GM19238 (cell line): ENCODE measurements at regions not wholly inside any gene's neighbourhood (a gene's known extent, or its start where the extent isn't known, plus 50 kb on each side); places are given as distances from the start of the nearest gene placed in this dataset.
"Not testable (repeated sequence)": the region's sequence is repeated elsewhere in the genome, so short reads cannot be mapped to it uniquely, and the experiment has no call there.

Experiments
- DNase-seq: peaks from one replicate; pipeline ENCODE4 v3.0.0; 2011; ENCODE audit warnings: low spot score; ENCODE audit not compliant: insufficient read length

DNA sequence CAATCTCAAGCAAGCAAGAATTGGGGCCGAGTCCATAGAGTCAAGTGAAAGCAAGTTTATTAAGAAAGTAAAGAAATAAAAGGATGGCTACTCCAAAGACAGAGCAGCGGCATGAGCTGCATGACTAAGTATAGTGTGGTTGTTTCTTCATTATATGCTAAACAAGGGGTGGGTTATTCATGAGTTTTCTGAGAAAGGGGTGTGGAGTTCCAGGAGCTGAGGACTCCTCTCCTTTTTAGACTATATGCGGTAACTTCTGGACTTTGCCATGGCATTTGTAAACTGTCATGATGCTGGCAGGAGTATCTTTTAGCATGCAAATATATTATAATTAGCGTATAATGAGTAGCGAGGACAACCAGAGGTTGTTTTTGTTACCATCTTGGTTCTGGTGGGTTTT lies 819.9 kb downstream of the KCNJ2 start:
- DNase-seq: no peak

DNA sequence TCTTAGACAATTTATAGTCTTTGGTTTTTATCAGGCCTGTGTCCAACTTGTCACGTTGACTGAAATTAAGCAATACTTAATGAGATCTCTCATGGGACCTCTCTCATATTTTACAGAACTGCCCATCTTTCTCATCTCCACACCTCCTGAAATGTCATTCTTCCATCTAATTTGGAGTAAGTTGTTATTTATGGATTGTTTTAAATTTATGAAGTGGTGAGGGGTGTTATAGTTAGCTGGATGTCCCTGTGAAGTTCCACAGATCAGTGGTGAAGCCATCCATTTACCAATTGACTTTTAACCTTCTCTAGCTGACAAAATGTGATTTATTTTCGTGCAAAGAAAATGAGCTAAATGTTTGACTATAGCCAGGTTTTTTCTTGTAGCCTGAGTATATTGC lies 824.9 kb downstream of the KCNJ2 start:
- no peak for DNase-seq

DNA sequence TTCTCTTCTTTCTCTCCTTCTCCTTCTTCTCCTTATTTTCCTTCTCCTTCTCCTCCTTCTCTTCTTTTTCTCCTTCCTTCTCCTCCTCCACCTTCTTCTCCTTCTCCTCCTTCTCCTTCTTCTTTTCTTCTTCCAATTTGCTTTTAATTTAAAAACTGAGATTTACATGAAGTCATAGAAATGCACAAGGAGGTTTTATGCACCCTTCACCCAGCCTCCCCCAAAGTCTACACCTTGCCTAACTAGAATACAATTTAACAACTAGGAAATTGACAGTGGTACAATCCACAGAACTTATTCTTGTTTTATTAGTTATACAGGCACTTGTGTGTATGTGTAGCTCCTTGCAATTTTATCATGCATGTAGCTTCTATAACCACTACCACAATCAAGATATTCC lies 826.7 kb downstream of the KCNJ2 start:
- DNase-seq: no peak

DNA sequence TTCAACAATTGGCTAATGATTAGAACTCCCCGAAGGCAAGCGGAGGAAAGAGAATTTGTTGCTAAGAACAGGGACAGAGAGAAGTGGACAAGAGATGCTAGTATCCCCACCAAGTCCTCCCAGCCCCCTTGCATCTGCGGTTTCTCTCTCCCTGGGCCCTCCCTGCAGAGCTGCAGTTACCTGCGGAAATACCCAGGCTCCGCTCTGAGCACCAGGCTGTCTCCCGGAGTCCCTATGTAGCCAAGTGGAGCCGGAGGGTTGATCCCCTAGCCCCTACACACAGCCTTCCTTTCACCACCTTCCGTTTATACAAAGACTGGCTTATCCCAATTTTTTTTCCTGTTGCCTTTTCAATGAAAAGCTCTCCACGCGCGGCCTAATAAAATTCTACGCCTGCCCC lies 834.4 kb downstream of the KCNJ2 start:
- no peak for DNase-seq

DNA sequence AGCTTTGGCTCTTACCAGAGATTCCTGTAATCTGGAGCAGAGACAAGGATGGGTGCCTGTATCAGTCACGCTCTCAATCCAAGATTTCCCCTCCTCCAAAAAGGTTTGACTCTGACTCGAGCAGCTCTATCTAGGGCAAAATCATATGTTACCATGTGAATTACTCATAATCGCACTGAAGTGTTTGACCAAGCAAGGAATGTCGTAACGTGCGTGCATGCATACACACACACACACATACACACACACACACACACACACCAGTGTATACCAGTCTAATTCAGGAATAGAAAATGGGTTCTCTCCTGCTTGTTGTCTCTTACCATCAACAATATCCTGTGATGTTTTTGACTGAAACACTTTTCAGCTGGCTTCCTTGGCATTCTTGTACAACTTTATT lies 835.1 kb downstream of the KCNJ2 start:
- DNase-seq: no peak

DNA sequence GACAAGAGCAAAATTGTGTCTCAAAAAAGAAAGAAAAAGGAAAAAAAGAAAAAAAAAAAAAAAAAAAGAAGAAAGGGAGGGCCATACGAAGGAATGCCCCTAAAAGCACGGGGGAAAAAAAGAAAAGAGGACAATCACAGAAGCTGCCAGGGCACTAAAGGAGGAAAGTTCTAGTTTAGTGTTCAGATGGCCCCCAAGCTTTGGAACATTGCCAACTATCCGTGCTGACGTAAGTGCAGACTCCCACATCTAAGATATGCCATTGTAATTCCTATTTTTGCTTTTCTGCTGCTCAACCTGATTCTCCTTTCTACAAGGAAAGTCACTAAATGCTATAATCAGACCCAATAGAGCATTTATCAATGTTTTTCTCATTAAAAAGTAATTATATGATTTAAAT lies 842.1 kb downstream of the KCNJ2 start:
- DNase-seq: no peak

DNA sequence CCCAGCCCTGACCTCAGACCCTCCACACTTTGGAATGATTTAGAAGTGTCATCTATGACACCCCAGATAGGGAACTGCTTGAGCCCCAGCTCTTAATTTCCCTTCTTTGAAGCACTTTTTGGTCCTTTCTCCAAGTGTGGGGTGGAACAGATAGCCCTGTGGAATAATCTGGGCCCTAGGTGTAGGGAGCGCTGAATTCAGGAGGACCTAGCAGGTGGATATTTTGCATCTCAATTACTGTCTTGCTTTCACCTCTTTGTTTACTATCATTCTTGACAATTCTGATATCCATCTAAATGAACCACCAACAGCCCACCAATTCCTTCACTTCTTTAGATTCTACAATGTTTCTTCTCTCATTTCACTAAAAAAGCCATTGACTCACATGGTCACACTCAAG lies 850.4 kb downstream of the KCNJ2 start:
- DNase-seq: no peak

DNA sequence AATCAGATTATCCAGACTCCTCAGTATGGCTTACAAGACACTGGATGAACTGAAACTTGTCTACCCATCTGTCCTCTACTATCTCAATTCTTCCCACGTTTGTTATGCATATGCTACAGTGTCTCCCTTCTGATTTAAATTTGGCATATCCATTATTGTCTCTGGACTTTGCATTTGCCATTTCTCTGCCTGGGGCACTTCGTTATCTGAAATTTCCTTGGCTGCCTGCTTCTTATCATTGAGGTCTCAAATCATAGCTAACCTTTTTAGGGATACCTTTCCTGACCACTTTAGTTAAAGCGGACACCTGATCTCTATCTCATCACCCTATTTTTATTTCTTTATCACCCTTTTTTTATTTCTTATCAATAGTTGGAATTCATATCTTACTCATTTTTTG lies 853.4 kb downstream of the KCNJ2 start:
- DNase-seq: no peak

DNA sequence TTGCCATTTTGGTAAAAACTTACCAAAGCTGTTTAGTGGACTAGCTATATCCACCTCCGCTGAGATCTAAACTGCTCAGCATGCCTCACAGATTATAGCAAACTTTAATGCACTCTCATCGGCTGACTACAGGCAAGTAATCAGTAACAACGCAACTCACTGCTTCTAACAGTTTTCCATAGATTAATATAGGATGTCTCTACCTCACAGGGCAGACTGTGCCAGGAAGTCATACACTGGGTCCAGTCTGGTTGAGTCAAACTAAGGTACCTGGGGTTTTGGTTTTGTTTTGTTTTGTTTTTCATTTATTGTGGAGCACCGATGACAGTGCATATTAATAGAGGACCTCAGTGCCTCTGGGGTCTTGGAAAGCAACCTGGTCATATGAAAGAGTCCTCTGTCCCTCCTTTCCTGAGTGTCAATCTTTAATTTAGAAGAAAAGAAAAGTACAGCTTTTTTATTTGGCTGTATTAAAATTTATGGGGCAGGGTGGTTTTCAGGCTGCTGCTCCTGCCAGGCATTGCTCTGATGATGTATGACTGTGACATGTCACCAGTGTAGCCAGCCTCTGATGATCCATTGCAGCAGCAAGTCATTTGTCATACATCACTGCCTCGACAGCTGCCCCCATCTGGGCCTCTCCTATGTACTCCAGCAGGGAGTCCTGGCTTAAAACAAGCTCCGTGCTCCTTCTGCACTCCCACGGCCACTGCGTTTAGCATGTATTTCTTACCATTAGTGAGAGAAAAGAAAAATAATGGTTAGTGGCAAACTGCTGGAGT lies 854.1 kb downstream of the KCNJ2 start:
- DNase-seq: no peak

DNA sequence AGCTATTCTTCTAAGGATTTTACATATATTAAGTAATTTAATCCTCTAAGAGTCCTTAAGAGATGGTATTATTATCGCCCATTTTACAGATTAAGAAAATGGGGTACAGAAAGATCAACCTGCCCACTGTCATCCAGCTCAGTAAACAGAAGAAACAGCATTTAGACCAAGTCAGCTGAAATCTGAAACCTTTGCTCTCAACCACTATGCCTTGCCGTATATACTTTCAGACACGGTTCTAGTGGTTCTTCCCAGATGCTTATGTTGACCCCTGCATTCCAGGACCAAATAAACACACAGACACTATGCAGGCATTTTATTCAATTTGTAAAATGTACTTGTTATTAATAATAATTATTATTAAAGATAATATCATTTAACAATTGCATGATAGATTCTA lies 854.8 kb downstream of the KCNJ2 start:
- DNase-seq: no peak

DNA sequence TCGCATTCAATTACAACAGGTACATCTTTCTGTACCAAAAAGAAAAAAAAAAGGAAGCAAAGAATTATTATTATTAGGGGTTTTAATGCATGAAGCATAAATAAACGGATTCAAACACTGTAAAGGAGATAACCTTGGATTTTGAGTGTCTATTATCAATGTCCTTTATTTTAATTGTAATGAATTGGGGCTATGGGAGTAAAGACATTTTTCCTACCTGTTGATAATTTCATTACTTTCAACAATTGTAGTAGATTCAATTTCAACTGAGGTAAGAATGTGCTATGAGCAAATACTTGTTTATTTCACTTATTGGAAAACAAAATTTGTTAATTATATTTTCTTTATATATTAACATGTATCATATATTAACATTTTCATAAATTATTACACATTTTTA lies 855.6 kb downstream of the KCNJ2 start:
- DNase-seq: no peak

DNA sequence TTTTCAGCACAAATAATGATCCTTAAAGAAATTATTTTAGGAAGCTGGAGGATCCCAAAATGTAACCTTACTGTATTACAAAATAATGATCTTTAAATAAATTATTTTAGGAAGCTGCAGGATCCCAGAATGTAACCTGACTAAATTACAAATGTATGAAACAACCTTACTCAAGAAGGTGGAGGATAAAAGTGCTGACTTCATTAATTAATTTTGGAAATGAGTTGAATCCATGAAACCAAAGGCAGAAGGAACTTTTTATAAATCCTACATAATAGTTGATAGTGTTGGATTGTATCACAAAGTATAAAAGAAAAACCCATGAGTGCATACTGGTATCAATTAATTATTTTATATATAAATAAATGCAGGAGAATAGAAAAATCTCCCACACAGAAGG lies 859.9 kb downstream of the KCNJ2 start:
- no peak for DNase-seq

DNA sequence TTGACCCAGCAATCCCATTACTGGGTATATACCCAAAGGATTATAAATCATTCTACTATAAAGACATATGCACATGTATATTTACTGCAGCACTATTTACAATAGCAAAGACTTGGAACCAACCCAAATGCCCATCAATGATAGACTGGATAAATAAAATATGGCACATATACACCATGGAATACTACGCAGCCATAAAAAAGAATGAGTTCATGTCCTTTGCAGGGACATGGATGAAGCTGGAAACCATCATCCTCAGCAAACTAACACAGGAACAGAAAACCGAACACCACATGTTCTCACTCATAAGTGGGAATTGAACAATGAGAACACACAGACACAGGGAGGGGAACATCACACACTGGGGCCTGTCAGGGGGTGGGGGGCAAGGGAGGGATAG lies 862.0 kb downstream of the KCNJ2 start:
- not testable (repeated sequence) for DNase-seq

DNA sequence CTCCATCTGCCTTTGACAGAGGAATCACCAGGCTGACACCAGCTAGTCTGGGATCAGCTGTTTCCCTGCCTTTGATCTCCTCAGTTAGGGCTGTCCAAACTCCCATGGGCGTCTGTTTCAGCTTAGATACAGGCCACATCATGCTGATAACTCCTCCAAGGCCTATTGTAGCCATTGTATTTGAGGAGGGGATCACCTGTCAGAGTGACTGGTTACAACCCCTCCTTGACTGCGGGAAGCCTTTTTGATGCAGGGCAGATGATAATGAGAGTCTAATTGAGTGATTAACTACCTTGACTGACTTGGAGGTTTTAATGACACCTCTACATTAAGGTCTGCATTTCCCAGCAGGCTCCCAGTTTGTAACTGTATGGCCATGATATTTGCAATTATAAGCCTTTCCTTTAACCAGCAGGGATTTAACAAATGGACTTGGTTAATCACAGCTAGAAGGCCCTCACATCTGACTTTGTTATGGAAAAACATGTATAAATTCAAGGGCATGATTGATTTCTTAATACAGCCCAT lies 863.5 kb downstream of the KCNJ2 start:
- no peak for DNase-seq

DNA sequence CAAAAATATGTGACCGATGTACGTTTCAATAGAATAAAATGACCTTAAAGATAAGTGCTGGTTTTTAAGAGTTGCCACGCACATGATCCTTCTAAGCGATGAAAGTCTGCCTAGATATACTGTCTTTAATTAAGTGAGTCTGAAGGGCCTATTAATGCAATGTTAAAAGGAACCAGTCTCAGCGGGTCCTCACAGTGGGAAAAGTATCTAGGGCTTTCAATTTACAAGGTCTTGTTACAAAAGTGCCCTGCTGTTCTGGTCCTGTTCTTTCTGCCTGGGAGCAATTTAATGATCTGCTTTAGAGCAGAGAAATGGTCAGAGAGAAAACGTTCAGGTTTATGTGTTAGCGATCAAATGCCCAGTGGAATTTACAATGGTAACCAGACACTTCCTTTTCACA lies 864.0 kb downstream of the KCNJ2 start:
- DNase-seq: no peak

DNA sequence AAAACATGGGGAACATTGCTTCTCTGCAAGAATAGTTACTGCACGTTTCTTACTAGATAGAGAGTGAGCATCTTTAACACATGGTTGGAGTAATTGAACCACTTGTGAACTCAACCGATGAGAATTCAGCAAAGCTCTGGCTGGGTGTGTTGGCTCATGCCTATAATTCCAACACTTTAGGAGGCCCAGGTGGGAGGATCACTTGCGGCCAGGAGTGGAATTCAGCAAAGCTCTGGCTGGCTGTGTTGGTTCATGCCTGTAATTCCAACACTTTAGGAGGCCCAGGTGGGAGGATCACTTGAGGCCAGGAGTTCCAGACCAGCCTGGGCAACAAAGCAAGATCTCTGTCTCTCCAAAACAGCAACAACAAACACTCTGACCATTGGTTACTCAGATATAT lies 865.9 kb downstream of the KCNJ2 start:
- DNase-seq: no peak

DNA sequence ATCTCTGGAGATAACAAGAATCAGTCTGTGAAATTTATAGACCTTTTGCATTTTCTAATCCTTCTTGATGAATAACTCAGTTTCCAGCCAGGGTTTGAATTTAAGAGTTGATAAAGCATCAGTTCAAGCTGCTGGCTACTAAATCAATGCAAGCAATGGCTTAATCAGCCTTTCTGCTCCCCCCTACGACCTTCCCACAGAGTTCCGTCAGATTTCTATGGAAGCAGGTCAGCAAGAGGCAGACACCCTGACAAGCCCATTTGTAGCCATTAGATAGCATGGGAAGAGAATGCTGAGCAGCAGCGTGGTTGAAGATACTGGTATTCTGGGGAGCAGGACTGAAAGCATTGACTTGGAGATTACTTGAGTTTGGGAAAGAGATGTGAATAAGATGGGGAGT lies 868.1 kb downstream of the KCNJ2 start:
- no peak for DNase-seq

DNA sequence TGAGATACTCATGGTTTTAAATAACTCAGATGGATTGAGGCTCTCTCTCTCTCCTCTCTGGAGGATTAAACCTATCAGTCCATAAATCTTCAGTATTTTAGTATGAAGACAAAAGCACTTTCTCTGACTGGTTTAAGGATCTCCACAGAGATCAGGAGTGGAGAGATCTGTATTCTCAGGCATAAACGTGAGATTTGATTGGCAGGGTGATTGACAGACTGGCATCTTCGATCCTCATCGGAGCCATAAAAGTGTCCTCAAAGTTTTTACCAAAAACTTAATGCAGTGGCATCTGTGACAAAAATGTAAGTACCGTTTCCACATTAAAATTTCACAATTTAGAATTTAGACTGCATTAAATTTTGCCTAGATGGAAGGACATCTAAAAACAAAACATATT lies 870.1 kb downstream of the KCNJ2 start:
- DNase-seq: no peak

DNA sequence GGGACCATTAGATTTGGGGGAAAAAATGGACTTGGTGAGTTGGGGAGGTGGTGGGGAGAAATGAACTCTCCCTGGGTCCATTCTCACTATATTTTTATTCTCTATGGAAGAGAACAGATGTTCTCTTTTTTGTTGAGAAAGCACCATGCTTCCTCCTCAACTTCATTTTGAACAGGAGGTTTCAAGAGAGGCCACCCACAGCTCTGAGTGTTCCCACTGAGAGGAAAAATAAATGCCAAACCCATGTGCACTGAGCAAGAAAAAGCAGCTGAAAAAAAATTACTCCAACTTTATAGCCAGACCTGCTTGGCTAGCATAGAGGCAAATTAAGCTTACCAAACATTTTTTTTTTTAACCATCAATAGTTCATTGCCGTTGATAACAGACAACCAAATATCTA lies 883.6 kb downstream of the KCNJ2 start:
- no peak for DNase-seq

DNA sequence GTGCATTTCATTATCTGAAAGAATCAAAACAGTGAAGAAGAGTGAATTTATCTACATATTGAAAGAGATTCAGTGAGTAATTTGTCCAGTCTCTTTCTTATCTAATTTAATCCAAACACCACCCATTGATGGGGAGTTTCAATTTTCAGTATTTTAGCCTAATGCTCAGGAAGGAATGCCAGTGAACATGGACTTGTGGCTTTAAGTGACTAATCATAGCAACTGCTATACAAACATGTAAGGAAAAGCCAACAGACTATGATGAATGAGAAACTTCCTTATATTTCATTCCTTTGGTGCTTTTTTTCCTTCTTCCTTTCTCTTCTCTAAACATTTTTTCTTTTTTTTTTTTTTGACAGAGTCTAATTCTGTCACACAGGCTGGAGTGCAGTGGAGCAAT lies 885.8 kb downstream of the KCNJ2 start:
- DNase-seq: no peak

DNA sequence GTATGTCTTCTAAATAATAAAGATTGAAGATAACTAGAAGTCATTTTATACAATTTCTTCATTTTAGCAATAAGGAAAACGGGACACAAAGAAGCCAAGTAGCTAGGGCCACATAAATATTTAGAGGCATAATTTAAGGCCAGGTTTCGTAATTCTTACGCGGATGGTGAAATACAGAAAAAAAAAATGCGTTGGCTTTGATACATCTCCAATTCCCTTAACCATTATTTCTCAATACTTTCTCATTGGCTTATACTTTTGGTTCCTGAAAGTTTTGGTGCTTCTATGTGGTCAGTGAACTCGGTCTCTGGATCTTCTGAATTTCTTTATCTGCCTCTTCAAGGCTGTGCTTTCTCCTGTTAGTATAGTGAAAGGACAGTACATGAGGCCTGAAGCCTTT lies 888.1 kb downstream of the KCNJ2 start:
- no peak for DNase-seq

DNA sequence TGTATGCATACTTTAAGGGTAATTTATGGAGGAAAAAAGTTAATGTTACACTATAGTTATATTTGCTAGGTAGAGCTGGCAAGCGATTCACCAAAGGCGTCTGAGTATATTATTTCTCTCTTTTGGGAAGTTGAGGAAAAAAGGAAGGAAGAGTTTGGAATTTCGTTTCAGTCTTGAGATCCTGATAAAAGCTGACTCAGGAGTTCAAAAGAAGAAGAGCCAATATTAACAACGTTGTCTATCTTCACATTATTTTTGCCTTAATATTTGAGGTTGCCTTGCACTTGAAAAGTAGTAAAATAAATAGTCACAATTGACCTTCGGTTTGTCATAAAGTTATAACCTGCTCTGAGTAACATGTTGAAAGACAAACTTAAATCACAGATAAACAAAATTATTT lies 888.6 kb downstream of the KCNJ2 start:
- no peak for DNase-seq

DNA sequence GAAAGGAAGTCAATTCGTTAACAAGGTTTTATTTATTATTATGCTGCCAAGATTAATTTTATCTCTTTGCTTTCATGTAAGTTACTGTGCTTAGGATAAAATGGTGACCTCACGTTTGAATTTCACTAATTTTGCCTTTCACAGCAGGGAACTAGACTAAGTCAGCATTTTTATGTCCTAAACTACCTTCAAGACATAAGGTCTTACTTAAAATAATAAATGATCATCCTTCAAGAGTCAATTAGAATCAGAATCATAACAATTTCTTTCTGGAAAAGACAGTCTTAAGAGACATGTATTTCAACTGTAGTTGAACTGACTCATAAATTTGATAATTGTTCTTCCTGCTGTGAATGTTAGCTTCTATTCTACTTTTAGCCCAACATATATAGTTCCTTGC lies 893.8 kb downstream of the KCNJ2 start:
- no peak for DNase-seq

DNA sequence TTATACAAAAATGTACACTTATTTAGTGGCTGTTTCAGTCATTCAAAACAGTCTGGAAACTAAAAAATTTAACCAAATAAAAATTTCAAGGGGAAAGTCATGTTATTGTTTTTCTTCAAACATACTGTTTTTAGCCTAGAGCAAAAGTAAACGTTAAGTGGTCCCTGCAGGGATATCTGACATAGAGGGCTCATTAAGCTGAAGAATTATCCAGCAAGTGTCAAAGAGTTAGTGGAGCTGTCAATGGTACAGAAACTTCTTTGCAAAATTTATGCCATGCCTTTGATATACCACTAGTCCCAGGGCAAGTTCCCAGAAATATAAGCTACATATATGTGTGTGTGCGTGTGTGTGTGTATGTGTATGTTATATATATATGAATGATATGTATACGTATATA lies 894.2 kb downstream of the KCNJ2 start:
- no peak for DNase-seq
